ENCODE measurements at regions not wholly inside any gene's neighbourhood (a gene's known extent, or its start where the extent isn't known, plus 50 kb on each side); places are given as distances from the start of the nearest gene placed in this dataset.

DNA sequence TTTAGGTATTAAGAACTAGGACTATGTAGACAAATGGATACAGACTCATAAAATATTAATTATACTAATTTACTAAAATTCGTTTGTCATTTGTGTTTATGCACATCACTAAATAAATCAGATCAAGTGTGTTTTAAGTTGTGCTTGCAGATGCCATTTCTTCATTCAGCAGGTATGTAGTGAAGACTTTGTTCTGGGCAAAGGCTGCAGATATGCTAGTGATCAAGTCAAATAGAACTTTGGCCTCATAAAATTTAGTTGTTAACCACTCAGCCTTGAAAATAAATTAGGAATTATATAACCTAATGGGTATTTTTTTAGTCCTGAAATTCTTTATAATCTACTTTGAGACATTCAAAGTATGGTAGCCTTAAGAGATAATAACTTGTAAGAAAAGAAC is 80.4 kb upstream of the TRPC4 start:
- TF ChIP-seq, protein P1, sequence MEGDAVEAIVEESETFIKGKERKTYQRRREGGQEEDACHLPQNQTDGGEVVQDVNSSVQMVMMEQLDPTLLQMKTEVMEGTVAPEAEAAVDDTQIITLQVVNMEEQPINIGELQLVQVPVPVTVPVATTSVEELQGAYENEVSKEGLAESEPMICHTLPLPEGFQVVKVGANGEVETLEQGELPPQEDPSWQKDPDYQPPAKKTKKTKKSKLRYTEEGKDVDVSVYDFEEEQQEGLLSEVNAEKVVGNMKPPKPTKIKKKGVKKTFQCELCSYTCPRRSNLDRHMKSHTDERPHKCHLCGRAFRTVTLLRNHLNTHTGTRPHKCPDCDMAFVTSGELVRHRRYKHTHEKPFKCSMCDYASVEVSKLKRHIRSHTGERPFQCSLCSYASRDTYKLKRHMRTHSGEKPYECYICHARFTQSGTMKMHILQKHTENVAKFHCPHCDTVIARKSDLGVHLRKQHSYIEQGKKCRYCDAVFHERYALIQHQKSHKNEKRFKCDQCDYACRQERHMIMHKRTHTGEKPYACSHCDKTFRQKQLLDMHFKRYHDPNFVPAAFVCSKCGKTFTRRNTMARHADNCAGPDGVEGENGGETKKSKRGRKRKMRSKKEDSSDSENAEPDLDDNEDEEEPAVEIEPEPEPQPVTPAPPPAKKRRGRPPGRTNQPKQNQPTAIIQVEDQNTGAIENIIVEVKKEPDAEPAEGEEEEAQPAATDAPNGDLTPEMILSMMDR (conservative IDR thresholded peaks at IDR 0.05; ENCODE audit: low read length) = no peak
- TF ChIP-seq EZH2phosphoT487 (IDR thresholded peaks at IDR 0.05; ENCODE audit: borderline replicate concordance, low read depth, low read length) = no peak

Measured in OCI-LY7 (cell line).